HCT116 (cell line): ENCODE measurements at regions not wholly inside any gene's neighbourhood (a gene's known extent, or its start where the extent isn't known, plus 50 kb on each side); places are given as distances from the start of the nearest gene placed in this dataset.

Experiments
- ATAC-seq: fragments of 200-7000 bp; cut with Tn5 transposase; 2 replicates; pipeline ENCODE4 v1.9.1; 2020; ENCODE audit warnings: mild to moderate bottlenecking, moderate library complexity
- BruUV-seq: library from RNA; stranded (reverse); fragments of 400-500 nt; replicated peaks from 2 replicates; lab custom pipeline; 2021; lab: Mats Ljungman, UMichigan
- CTCF ChIA-PET: fragments of 300-600 bp; sonication (Branson Sonifier 250); formaldehyde crosslinking; loops from one replicate; lab custom pipeline; 2021; ENCODE audit warnings: antibody characterized with exemption; lab: Charles Lee
- POLR2A ChIA-PET: fragments of 300-600, 350-600 bp; sonication (Branson Sonifier 250); formaldehyde crosslinking; loops from one replicate; lab custom pipeline; 2021; ENCODE audit warnings: antibody characterized with exemption; lab: Charles Lee
- RAD21 ChIA-PET, 2 experiments: fragments of 300-600 bp; sonication (Branson Sonifier 250); formaldehyde crosslinking; loops; one replicate each; lab custom pipeline; 2023; ENCODE audit warnings: low total read pairs in 2 of 2; ENCODE audit not compliant: uncharacterized antibody in 2 of 2, unreplicated experiment in 2 of 2, low non-redundant PET in 1 of 2; lab: Charles Lee
- DNase-seq: peaks from one replicate; pipeline ENCODE4 v3.0.0-alpha.2; 2010; ENCODE audit warnings: low read depth, low spot score
- H2AFZ ChIP-seq: fragments of 200-600 bp; shearing (Covaris generic), sonication (generic); 2 replicates; pipeline ENCODE4 v1.6.1; 2017; ENCODE audit warnings: low read depth, mixed run types, mixed read lengths, antibody characterized with exemption, low read length; ENCODE audit not compliant: poor library complexity, severe bottlenecking
- H3K27ac ChIP-seq: 2 replicates; pipeline ENCODE4 v1.5.1; 2012; ENCODE audit warnings: low read depth, low read length
- H3K27me3 ChIP-seq: fragments of 200-600 bp; sonication (generic); 2 replicates; pipeline ENCODE4 v1.6.1; 2016; ENCODE audit warnings: mixed run types, low read length, mixed read lengths; ENCODE audit not compliant: insufficient read depth
- H3K36me3 ChIP-seq, 2 experiments: fragments of 200-500 bp in 1 of 2; fragments of 200-600 bp in 1 of 2; sonication (Bioruptor generic) in 1 of 2; sonication (generic) in 1 of 2; 2 replicates each; pipeline versions ENCODE4 v1.5.1 to v1.6.1; 2014 to 2016; ENCODE audit warnings: low read length in 2 of 2, inconsistent platforms in 1 of 2, mixed read lengths in 1 of 2, mixed run types in 1 of 2; ENCODE audit not compliant: insufficient read depth in 2 of 2, control insufficient read depth in 1 of 2
- H3K4me1 ChIP-seq, 2 experiments: fragments of 200-600 bp in 1 of 2; sonication (generic) in 1 of 2; 2 replicates each; pipeline versions ENCODE4 v1.5.1 to v1.6.1; 2012 to 2017; ENCODE audit warnings: low read length in 2 of 2, inconsistent platforms in 1 of 2, mild to moderate bottlenecking in 1 of 2, mixed read lengths in 1 of 2, mixed run types in 1 of 2, moderate library complexity in 1 of 2; ENCODE audit not compliant: insufficient read depth in 2 of 2, control insufficient read depth in 1 of 2
- H3K4me2 ChIP-seq: fragments of 200-600 bp; sonication (generic); 2 replicates; pipeline ENCODE4 v1.6.1; 2017; ENCODE audit warnings: mixed run types, low read length, mixed read lengths
- H3K4me3 ChIP-seq, 2 experiments: fragments of 200-600 bp in 1 of 2; sonication (generic) in 1 of 2; replicated peaks in 1 of 2; 2 replicates each; pipeline ENCODE4 v1.5.1; 2011 to 2016; ENCODE audit warnings: low read length in 2 of 2, control low read depth in 1 of 2, low read depth in 1 of 2, mild to moderate bottlenecking in 1 of 2, mixed read lengths in 1 of 2, mixed run types in 1 of 2
- H3K79me2 ChIP-seq: fragments of 200-600 bp; sonication (generic); 2 replicates; pipeline ENCODE4 v1.6.1; 2017; ENCODE audit warnings: mild to moderate bottlenecking, mixed run types, low read length, moderate library complexity, mixed read lengths; ENCODE audit not compliant: insufficient read depth
- H3K9ac ChIP-seq: fragments of 200-600 bp; sonication (generic); 2 replicates; pipeline ENCODE4 v1.6.1; 2016; ENCODE audit warnings: low read length, mixed read lengths
- H3K9me2 ChIP-seq: fragments of 200-600 bp; sonication (generic), shearing (Covaris generic); 2 replicates; pipeline ENCODE4 v1.6.1; 2017; ENCODE audit warnings: mixed run types, mild to moderate bottlenecking, moderate library complexity; ENCODE audit not compliant: insufficient read depth
- H3K9me3 ChIP-seq, 2 experiments: fragments of 200-500 bp in 1 of 2; fragments of 200-600 bp in 1 of 2; sonication (Bioruptor generic) in 1 of 2; sonication (generic) in 1 of 2; 2 replicates each; pipeline ENCODE4 v1.6.1; 2014 to 2017; ENCODE audit warnings: low read length in 2 of 2, mixed read lengths in 2 of 2, inconsistent platforms in 1 of 2, low read depth in 1 of 2, mild to moderate bottlenecking in 1 of 2, mixed run types in 1 of 2, moderate library complexity in 1 of 2; ENCODE audit not compliant: control insufficient read depth in 1 of 2, insufficient read depth in 1 of 2
- H4K20me1 ChIP-seq: fragments of 200-600 bp; sonication (generic), shearing (Covaris generic); 2 replicates; pipeline ENCODE4 v1.6.1; 2017; ENCODE audit warnings: mixed run types, mild to moderate bottlenecking, moderate library complexity; ENCODE audit not compliant: insufficient read depth
- CEBPB ChIP-seq: IDR thresholded peaks from 2 replicates; pipeline ENCODE4 v1.6.1; 2012; ENCODE audit warnings: low read depth
- EZH2 ChIP-seq: fragments of 200-600 bp; sonication (generic); IDR thresholded peaks from 2 replicates; pipeline ENCODE4 v1.6.1; 2017; ENCODE audit warnings: antibody characterized with exemption, mixed run types
- POLR2AphosphoS5 ChIP-seq: IDR thresholded peaks from 2 replicates; pipeline ENCODE4 v1.6.1; 2011; ENCODE audit warnings: mild to moderate bottlenecking, low read depth, low read length, moderate library complexity
- SP1 ChIP-seq: IDR thresholded peaks from 2 replicates; pipeline ENCODE4 v1.6.1; 2012; ENCODE audit warnings: low read depth
- TCF7L2 ChIP-seq: IDR thresholded peaks from 2 replicates; pipeline ENCODE4 v1.7.0; 2011; ENCODE audit warnings: borderline replicate concordance, inconsistent platforms; ENCODE audit not compliant: insufficient read depth, insufficient read length; ENCODE audit errors: extremely low read depth
- YY1 ChIP-seq: IDR thresholded peaks from 2 replicates; pipeline ENCODE4 v1.6.1; 2011; ENCODE audit warnings: low read length, low read depth, moderate library complexity, mild to moderate bottlenecking; ENCODE audit not compliant: insufficient replicate concordance; ENCODE audit errors: extremely low read depth
- ZBTB33 ChIP-seq: IDR thresholded peaks from 2 replicates; pipeline ENCODE4 v1.6.1; 2011; ENCODE audit warnings: mild to moderate bottlenecking, low read length, moderate library complexity; ENCODE audit not compliant: insufficient replicate concordance; ENCODE audit errors: extremely low read depth
- ZNF274 ChIP-seq: fragments of 200-500 bp; sonication (Bioruptor generic); IDR thresholded peaks from 2 replicates; pipeline ENCODE4 v1.6.1; 2014; ENCODE audit warnings: mild to moderate bottlenecking, low read depth, low read length, inconsistent platforms
- intact Hi-C: fragments of 100-400 bp; cut with micrococcal nuclease; formaldehyde crosslinking; loops from 2 replicates; pipeline ENCODE4 v1.10.0; 2022

DNA sequence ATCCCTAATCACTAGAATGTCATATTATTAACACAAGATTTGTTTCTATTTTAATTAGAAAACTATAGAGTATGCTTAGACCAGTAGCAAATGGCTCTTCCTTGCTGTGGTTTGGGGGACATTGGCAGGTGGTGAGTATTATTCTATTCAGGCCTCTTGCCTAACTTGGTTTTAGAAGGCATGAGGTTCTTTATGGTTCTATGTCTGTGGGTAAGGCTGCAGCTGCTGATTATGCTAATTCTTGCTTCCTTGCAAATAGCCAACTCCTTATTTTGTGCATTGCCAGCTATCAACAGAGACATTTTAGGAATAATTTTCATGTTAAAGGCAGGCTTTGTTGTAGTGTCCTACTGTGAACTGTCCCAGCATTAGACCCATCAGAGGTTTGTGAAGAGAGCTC lies 1344.9 kb downstream of the UQCRFS1 start:
- Histone ChIP-seq H3K4me1 (no peaks in the 10 kb centered on the region), H3K4me2 (no peak overlapping the region), H3K4me3 (no peak overlapping the region), H4K20me1 (no peaks in the 10 kb centered on the region), H3K9me3 (peaks cover 0 to 11% of the 10 kb centered on the region in 2 experiments; a peak in 2 of 4 replicates), H3K79me2 (no peaks in the 10 kb centered on the region), H3K9ac (no peak overlapping the region), H3K36me3 (no peaks in the 10 kb centered on the region), H3K9me2 (no peaks in the 10 kb centered on the region), H3K27me3 (no peaks in the 10 kb centered on the region), H2AFZ (no peak overlapping the region), H3K27ac (no peak overlapping the region)
- CTCF ChIA-PET, result no interaction called here
- DNase-seq (no peak), ATAC-seq (no peak)
- POLR2A ChIA-PET, result no interaction called here
- intact Hi-C loops, result no loop called here
- RAD21 ChIA-PET, result no interaction called here
- TF ChIP-seq ZBTB33 (no peak), EZH2 (no peak), CEBPB (no peak), TCF7L2 (no peak), YY1 (no peak), ZNF274 (no peak), SP1 (no peak), POLR2AphosphoS5 (no peak)
- no TSS peak for BruUV-seq
